ACC112 (cell line): ENCODE measurements at regions not wholly inside any gene's neighbourhood (a gene's known extent, or its start where the extent isn't known, plus 50 kb on each side); places are given as distances from the start of the nearest gene placed in this dataset.

Source experiments
- H2AFZ ChIP-seq: fragments of 200-600 bp; sonication (generic); one replicate; pipeline ENCODE4 v1.6.0; 2017; ENCODE audit warnings: antibody characterized with exemption, low read length; ENCODE audit not compliant: unreplicated experiment
- H3K27ac ChIP-seq: fragments of 200-600 bp; sonication (generic); 2 replicates; pipeline ENCODE4 v1.5.1; 2014; ENCODE audit warnings: low read depth, mild to moderate bottlenecking, antibody characterized with exemption, low read length, moderate library complexity
- H3K27me3 ChIP-seq: fragments of 200-600 bp; sonication (generic); 2 replicates; pipeline ENCODE4 v1.6.1; 2014; ENCODE audit warnings: mild to moderate bottlenecking, antibody characterized with exemption, low read length, moderate library complexity, mixed read lengths; ENCODE audit not compliant: insufficient read depth
- H3K36me3 ChIP-seq: fragments of 200-600 bp; sonication (generic); 2 replicates; pipeline ENCODE4 v1.6.1; 2016; ENCODE audit warnings: mild to moderate bottlenecking, antibody characterized with exemption, low read length, moderate library complexity, mixed read lengths; ENCODE audit not compliant: insufficient read depth
- H3K4me1 ChIP-seq: fragments of 200-600 bp; sonication (generic); one replicate; pipeline ENCODE4 v1.6.1; 2016; ENCODE audit warnings: low read length, mixed read lengths; ENCODE audit not compliant: insufficient read depth, unreplicated experiment, control insufficient read depth
- H3K4me3 ChIP-seq: fragments of 200-600 bp; sonication (generic); 2 replicates; pipeline ENCODE4 v1.5.1; 2014; ENCODE audit warnings: mild to moderate bottlenecking, low read depth, low read length
- H3K79me2 ChIP-seq: fragments of 200-600 bp; sonication (generic); one replicate; pipeline ENCODE4 v1.6.0; 2016; ENCODE audit warnings: low read length; ENCODE audit not compliant: control insufficient read depth, unreplicated experiment, insufficient read depth

DNA sequence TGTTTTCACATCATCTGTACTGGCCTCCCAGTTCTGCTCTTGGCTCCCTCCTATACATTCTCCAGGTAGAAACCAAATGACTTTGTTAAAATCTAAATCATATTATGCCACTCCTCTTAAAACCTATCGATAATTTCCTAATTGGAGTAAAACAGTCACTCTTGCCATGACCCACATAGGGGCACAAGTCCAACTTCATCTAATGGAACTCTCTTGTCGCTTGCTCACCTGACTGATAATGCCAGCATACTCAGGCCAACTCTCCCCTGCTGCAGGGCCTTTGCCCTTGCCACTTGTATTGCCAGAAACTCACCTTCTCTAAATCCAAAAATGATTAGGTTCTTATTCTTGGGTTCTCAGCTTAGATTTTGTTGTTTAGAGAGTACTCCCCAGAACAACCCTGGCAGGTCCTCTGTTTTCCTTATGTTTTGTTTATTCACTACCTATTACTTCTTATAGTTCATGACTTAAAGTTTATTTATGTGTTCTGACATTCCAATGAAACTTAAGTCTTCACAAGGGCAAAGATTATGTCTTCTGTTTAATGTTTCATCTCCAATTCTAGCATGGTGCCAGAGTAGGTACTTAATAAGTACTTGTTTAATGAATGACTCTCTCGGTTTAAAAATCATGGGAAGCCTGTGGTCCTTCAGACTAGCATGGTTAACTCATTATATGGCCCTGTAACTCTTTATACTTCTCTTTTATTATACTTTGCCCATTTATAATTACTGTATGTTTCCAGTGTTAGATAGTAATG, 345.9 kb upstream of the SMIM30 start:
- Histone ChIP-seq H3K4me1 (no peaks in the 10 kb centered on the region), H3K27ac (no peak overlapping the region), H3K27me3 (no peaks in the 10 kb centered on the region), H3K4me3 (no peak overlapping the region), H3K36me3 (no peaks in the 10 kb centered on the region), H3K79me2 (no peaks in the 10 kb centered on the region), H2AFZ (no peak overlapping the region)

DNA sequence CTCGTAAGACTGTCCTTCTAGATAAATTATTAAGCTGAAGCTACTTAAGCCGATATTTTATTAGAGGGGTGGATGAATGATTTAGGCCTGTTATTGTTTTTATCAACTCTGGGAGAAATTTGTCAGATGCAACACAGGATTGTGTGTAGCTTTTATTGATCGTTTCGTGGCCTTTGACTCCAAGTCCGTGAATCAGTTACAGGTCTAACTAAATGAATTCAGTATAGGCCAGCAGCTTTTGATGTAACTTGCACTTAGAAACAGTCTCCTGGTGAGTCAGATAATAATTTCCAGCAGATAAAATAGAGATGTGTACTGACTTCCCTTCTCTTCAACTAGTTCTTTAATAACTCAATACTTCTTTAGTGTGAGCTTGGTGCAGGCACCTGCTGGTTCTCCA, 341.7 kb upstream of the SMIM30 start:
- H3K27ac ChIP-seq: no peak overlapping the region
- H2AFZ ChIP-seq: no peak overlapping the region
- no peak overlapping the region for H3K4me3 ChIP-seq
- no peaks in the 10 kb centered on the region for H3K79me2 ChIP-seq
- H3K4me1 ChIP-seq: no peaks in the 10 kb centered on the region
- H3K27me3 ChIP-seq: no peaks in the 10 kb centered on the region
- H3K36me3 ChIP-seq: no peaks in the 10 kb centered on the region

- H3K36me3 ChIP-seq: no peaks in the 10 kb centered on the region
- no peaks in the 10 kb centered on the region for H3K79me2 ChIP-seq
- H2AFZ ChIP-seq: no peak overlapping the region
- no peaks in the 10 kb centered on the region for H3K27me3 ChIP-seq
- no peak overlapping the region for H3K27ac ChIP-seq
- H3K4me3 ChIP-seq: no peak overlapping the region
- no peaks in the 10 kb centered on the region for H3K4me1 ChIP-seq
These were observed 338.2 kb upstream of the SMIM30 start for GRCh38 chr7:113456533-113456932.

GRCh38 chr7:113454597-113455169, 336.3 kb upstream of the SMIM30 start:
- Histone ChIP-seq H2AFZ (no peak overlapping the region), H3K4me1 (no peaks in the 10 kb centered on the region), H3K4me3 (no peak overlapping the region), H3K27ac (no peak overlapping the region), H3K36me3 (no peaks in the 10 kb centered on the region), H3K79me2 (no peaks in the 10 kb centered on the region), H3K27me3 (no peaks in the 10 kb centered on the region)

- Histone ChIP-seq H3K27me3 (no peaks in the 10 kb centered on the region), H3K4me1 (no peaks in the 10 kb centered on the region), H3K27ac (no peak overlapping the region), H3K4me3 (no peak overlapping the region), H3K79me2 (no peaks in the 10 kb centered on the region), H3K36me3 (no peaks in the 10 kb centered on the region), H2AFZ (no peak overlapping the region)
These were observed 333.9 kb upstream of the SMIM30 start for GRCh38 chr7:113452245-113452644.

- no peak overlapping the region for H2AFZ ChIP-seq
- no peaks in the 10 kb centered on the region for H3K36me3 ChIP-seq
- H3K79me2 ChIP-seq: no peaks in the 10 kb centered on the region
- no peak overlapping the region for H3K27ac ChIP-seq
- H3K27me3 ChIP-seq: no peaks in the 10 kb centered on the region
- no peaks in the 10 kb centered on the region for H3K4me1 ChIP-seq
- no peak overlapping the region for H3K4me3 ChIP-seq
These were observed 328.4 kb upstream of the SMIM30 start for GRCh38 chr7:113446791-113447190.

DNA sequence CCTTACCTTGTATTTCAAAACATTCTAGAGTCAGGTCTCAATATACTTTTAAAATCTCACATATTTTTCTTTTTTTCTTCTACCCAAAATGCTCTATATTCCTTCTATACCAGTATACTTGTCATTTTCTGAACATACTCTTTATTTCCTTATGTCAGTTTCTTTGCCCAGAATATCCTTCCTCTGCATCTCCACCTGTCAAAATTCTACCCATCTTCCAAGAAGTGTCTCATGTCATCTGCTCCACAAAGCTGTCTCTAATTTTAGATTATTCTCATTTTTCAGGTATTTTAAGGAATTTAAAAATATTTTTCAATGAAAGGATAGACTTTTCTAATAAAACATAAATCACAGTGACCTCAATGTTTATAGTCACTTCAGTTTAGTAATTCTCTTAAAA, 328.0 kb upstream of the SMIM30 start:
- Histone ChIP-seq H3K27me3 (no peaks in the 10 kb centered on the region), H3K4me3 (no peak overlapping the region), H2AFZ (no peak overlapping the region), H3K79me2 (no peaks in the 10 kb centered on the region), H3K36me3 (no peaks in the 10 kb centered on the region), H3K27ac (no peak overlapping the region), H3K4me1 (no peaks in the 10 kb centered on the region)

DNA sequence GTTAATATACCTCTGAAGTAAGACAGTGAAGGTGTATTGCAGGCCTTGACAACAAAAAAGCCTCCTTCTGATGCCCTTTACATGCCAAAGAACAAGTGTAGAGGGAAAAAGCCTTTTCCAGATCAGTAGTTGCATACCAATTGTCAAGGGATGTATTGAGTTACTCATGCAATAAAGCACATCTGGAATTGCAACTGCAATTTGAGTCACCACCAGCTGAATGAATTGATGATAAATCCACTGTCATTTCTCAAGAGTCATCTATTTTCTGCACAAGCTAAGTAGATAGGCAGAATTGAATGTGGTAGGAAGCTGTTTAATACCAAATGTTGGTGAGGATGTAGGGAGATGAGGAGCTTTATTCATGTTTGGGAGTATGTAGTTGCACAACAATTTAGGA, 325.9 kb upstream of the SMIM30 start:
- no peaks in the 10 kb centered on the region for H3K36me3 ChIP-seq
- no peak overlapping the region for H3K4me3 ChIP-seq
- H3K79me2 ChIP-seq: no peaks in the 10 kb centered on the region
- H3K4me1 ChIP-seq: no peaks in the 10 kb centered on the region
- no peak overlapping the region for H2AFZ ChIP-seq
- H3K27me3 ChIP-seq: no peaks in the 10 kb centered on the region
- no peak overlapping the region for H3K27ac ChIP-seq

DNA sequence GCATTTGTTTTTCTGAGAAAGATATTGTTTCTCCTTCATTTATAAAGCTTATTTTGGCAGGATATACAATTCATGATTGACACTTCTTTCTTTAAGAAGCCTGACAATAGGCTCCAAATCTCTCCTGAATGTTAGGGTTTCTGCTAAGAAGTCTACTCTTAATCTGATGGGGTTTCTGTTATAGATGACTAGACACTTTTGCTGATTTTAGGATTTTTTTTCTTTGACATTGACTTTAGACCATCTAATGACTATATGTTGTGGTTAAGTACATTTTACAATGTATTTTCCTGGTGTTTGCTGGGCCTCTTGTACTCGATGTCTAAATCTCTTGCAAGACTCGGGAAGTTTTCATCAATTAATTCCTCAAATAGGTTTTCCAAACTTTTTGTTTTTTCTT, 321.8 kb upstream of the SMIM30 start:
- Histone ChIP-seq H3K4me1 (no peaks in the 10 kb centered on the region), H3K36me3 (no peaks in the 10 kb centered on the region), H2AFZ (no peak overlapping the region)

DNA sequence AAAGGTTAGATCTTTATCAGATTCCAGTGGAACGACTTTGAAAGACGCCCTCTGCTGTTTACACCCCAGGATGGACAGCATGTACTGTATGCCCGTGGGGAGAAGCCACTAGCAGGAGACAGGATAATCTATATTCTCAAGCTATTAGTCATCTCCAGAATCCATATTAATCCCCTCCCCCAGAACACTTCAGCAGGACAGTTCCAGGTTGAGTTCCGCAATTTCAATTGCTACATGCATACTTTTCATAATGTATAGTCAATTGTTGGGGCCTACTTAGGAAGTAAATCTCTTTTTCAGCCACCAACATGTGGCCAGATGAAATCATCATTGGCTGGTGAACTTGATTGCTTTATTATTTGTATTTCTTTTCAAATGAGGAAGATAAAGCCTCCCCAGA, 313.1 kb upstream of the SMIM30 start:
- Histone ChIP-seq H3K4me1 (no peaks in the 10 kb centered on the region), H3K36me3 (no peaks in the 10 kb centered on the region), H3K4me3 (no peak overlapping the region), H3K27me3 (no peaks in the 10 kb centered on the region), H3K27ac (no peak overlapping the region), H2AFZ (no peak overlapping the region), H3K79me2 (no peaks in the 10 kb centered on the region)

More for the DNA sequence above, 321.8 kb upstream of the SMIM30 start:
- Histone ChIP-seq H3K4me3 (no peak overlapping the region), H3K79me2 (no peaks in the 10 kb centered on the region), H3K27me3 (no peaks in the 10 kb centered on the region), H3K27ac (no peak overlapping the region)

DNA sequence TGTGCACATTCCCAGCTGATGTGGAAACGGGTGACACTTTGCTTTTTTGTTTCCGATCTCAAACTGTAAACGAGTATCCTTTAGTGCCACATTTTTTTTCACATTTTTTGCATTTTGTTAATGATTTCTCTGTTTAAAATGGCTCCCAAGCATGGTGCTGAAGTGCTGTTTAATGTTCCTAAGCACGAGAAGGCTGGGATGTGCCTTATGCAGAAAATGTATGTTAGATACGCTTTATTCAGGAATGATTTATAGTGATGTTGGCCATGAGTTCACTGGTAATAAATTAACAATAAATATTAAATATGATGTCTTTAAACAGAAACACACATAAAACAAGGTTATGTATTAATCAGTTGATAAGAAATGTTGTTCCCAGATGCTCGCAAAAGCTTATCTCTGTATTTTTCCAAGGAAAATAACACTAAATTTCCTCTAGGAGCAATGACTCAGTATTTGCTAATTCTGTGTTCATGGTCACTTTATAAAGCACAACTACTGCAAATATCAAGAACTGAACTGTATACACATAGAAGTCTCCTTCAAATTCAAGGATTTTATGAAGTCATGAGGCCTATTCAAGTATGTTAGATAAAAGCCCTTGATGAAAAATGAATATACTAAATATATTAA, 305.9 kb upstream of the SMIM30 start:
- H3K27me3 ChIP-seq: no peaks in the 10 kb centered on the region
- no peak overlapping the region for H3K4me3 ChIP-seq
- no peak overlapping the region for H2AFZ ChIP-seq
- H3K79me2 ChIP-seq: no peaks in the 10 kb centered on the region
- H3K36me3 ChIP-seq: no peaks in the 10 kb centered on the region
- no peak overlapping the region for H3K27ac ChIP-seq
- no peaks in the 10 kb centered on the region for H3K4me1 ChIP-seq
